ENCODE measurements at regions not wholly inside any gene's neighbourhood (a gene's known extent, or its start where the extent isn't known, plus 50 kb on each side); places are given as distances from the start of the nearest gene placed in this dataset.

DNA sequence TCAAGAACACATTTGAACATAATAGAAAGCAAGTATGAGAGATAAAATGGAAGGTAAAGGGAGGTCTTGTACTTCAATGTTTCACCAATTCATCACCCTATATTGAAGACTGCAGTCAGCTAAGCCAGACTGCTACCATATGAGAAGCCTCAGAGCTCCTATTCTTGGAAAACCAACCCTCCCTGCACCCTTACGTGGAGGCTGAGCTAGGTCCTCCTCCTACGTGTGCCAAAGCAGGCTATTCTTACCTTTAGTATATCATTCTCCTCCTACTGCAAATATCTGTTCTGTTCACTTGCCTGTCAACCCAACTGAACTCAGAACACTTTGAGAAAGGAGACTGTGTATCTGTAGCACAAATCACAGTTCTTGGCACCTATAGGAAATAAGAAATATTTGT, 255.8 kb upstream of the HNRNPA3 start:
- 0% methylated on average over 2 of the region's 2 CpGs for WGBS (ENCODE audit: low lambda C conversion rate)
- Histone ChIP-seq H3K27ac (ENCODE audit: extremely low read length, insufficient read depth, low read length) (no peak overlapping the region), H2AFZ (ENCODE audit: low read length) (no peak overlapping the region), H3K36me3 (replicated peaks in 1 of 2; ENCODE audit: control insufficient read depth in 1 of 2, insufficient read depth in 2 of 2, low read length in 2 of 2) (no peaks in the 10 kb centered on the region), H3K9ac (ENCODE audit: insufficient read depth, low read depth, low read length) (no peak overlapping the region), H4K20me1 (ENCODE audit: insufficient read depth, low read length) (no peaks in the 10 kb centered on the region), H3K79me2 (ENCODE audit: insufficient read depth, low read length) (no peaks in the 10 kb centered on the region), H3K4me3 (replicated peaks in 1 of 3; ENCODE audit: insufficient read depth in 1 of 3, low read depth in 2 of 3, low read length in 3 of 3) (no peak overlapping the region), H3K4me2 (ENCODE audit: low read depth, low read length) (no peak overlapping the region), H3K27me3 (ENCODE audit: control insufficient read depth in 1 of 2, insufficient read depth in 2 of 2, low read length in 2 of 2) (peaks cover 1 to 10% of the 10 kb centered on the region in 2 experiments; a peak in 3 of 5 replicates), H3K4me1 (ENCODE audit: insufficient read depth, low read length) (no peaks in the 10 kb centered on the region), H3K9me3 (ENCODE audit: low read length) (no peaks in the 10 kb centered on the region)
- in situ Hi-C loops (cut with HindIII; ENCODE audit: extremely low pct_ligation_motif_present, low pct_unique_long_range_greater_than_20kb) (no loop called here), intact Hi-C loops (cut with micrococcal nuclease; ENCODE audit: unreplicated experiment) (no loop called here)
- ChIA-PET POLR2A (no interaction called here), CTCF (ENCODE audit: low intra/inter-chr PET ratio, low total read pairs) (no interaction called here)
- TF ChIP-seq ZNF326 (CRISPR knock-in tag; IDR thresholded peaks at IDR 0.05; ENCODE audit: borderline replicate concordance) (no peak), ZNF562 (CRISPR knock-in tag; IDR thresholded peaks at IDR 0.05; ENCODE audit: borderline replicate concordance) (no peak), BCL3 (CRISPR knock-in tag; IDR thresholded peaks at IDR 0.05) (no peak), TBX2 (CRISPR knock-in tag; IDR thresholded peaks at IDR 0.05; ENCODE audit: borderline replicate concordance) (no peak), CBX2 (IDR thresholded peaks at IDR 0.05; ENCODE audit: low read depth, low read length) (no peak), CBX2 (CRISPR knock-in tag; IDR thresholded peaks at IDR 0.05; ENCODE audit: low read depth) (no peak), HES4 (CRISPR knock-in tag; IDR thresholded peaks at IDR 0.05; ENCODE audit: borderline replicate concordance) (no peak), ZBTB7A (CRISPR knock-in tag; IDR thresholded peaks at IDR 0.05) (no peak), KLF6 (CRISPR knock-in tag; IDR thresholded peaks at IDR 0.05) (no peak), ZNF335 (CRISPR knock-in tag; IDR thresholded peaks at IDR 0.05) (no peak), ZNF142 (CRISPR knock-in tag; IDR thresholded peaks at IDR 0.05) (no peak)
- BruUV-seq (replicated peaks) = no TSS peak
- FAIRE-seq (no peak), ATAC-seq (no peak), DNase-seq (ENCODE audit: low spot score) (no peak)

Measured in HepG2 (cell line).